Astrocyte (in vitro differentiated cells and primary cell): ENCODE measurements at regions not wholly inside any gene's neighbourhood (a gene's known extent, or its start where the extent isn't known, plus 50 kb on each side); places are given as distances from the start of the nearest gene placed in this dataset.

Experiments
- EZH2 ChIP-seq: IDR thresholded peaks from 2 replicates; pipeline ENCODE4 v1.6.1; 2012; ENCODE audit warnings: mild to moderate bottlenecking, low read length, inconsistent platforms; ENCODE audit not compliant: insufficient read depth
- TF ChIP-seq, protein P1 (sequence below): IDR thresholded peaks from 2 replicates; pipeline ENCODE4 v1.5.1; 2011; ENCODE audit warnings: low read depth, mild to moderate bottlenecking, inconsistent platforms, low read length, moderate library complexity; ENCODE audit not compliant: insufficient read depth

DNA sequence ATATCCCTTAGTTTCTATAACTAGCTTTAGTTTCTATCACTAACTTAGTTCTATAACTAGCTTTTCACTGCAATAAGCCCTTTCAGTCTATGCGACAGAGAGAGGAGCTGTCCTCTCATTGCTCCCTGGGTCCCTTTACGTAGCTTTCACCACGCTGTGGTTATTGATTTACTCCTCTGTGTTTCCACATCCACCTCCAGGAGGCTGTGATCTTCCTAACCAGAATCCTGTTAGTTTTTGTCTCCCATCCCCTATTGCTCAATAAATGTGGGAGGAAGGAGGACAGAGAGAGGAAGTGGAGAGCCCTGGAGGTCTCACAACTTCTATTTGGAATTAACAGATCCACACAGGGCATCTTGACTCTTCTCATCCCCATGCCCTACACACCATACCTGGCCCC is 1036.1 kb downstream of the MCTP2 start:
- TF ChIP-seq, protein P1, sequence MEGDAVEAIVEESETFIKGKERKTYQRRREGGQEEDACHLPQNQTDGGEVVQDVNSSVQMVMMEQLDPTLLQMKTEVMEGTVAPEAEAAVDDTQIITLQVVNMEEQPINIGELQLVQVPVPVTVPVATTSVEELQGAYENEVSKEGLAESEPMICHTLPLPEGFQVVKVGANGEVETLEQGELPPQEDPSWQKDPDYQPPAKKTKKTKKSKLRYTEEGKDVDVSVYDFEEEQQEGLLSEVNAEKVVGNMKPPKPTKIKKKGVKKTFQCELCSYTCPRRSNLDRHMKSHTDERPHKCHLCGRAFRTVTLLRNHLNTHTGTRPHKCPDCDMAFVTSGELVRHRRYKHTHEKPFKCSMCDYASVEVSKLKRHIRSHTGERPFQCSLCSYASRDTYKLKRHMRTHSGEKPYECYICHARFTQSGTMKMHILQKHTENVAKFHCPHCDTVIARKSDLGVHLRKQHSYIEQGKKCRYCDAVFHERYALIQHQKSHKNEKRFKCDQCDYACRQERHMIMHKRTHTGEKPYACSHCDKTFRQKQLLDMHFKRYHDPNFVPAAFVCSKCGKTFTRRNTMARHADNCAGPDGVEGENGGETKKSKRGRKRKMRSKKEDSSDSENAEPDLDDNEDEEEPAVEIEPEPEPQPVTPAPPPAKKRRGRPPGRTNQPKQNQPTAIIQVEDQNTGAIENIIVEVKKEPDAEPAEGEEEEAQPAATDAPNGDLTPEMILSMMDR: no peak
- TF ChIP-seq EZH2: no peak
